ENCODE measurements at regions not wholly inside any gene's neighbourhood (a gene's known extent, or its start where the extent isn't known, plus 50 kb on each side); places are given as distances from the start of the nearest gene placed in this dataset.

DNA sequence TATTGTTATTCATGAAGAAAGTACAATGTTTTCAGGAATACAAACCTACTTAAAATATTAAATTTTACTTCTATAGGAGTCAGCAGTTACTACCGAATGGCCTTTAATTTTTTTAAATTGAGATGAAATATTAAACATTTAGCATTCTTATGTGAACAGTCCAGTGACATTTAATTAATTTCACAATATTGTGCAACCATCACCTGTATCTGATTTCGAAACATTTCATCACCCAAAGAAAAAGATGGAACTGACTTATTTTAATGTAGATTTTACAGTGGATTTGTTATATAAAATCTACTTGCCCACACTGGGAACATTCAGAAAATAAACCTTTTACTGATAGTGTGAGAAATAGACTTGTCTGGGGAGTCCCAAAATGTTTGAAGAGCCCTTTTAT lies 585.2 kb upstream of the LINC00305 start:
- TF ChIP-seq, protein P1, sequence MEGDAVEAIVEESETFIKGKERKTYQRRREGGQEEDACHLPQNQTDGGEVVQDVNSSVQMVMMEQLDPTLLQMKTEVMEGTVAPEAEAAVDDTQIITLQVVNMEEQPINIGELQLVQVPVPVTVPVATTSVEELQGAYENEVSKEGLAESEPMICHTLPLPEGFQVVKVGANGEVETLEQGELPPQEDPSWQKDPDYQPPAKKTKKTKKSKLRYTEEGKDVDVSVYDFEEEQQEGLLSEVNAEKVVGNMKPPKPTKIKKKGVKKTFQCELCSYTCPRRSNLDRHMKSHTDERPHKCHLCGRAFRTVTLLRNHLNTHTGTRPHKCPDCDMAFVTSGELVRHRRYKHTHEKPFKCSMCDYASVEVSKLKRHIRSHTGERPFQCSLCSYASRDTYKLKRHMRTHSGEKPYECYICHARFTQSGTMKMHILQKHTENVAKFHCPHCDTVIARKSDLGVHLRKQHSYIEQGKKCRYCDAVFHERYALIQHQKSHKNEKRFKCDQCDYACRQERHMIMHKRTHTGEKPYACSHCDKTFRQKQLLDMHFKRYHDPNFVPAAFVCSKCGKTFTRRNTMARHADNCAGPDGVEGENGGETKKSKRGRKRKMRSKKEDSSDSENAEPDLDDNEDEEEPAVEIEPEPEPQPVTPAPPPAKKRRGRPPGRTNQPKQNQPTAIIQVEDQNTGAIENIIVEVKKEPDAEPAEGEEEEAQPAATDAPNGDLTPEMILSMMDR (conservative IDR thresholded peaks at IDR 0.05 in 1 of 2, IDR thresholded peaks at IDR 0.05 in 1 of 2; ENCODE audit: extremely low read depth in 1 of 2, insufficient read depth in 1 of 2, low read depth in 1 of 2, low read length in 2 of 2), result no peak
- TF ChIP-seq EZH2 (IDR thresholded peaks at IDR 0.05; ENCODE audit: borderline replicate concordance, low read length), result no peak

All from mammary epithelial cell (primary cell).